Duodenal mucosa (tissue), 2 donors: ENCODE measurements at regions not wholly inside any gene's neighbourhood (a gene's known extent, or its start where the extent isn't known, plus 50 kb on each side); places are given as distances from the start of the nearest gene placed in this dataset.

Experiments used
- H3K27ac ChIP-seq: one replicate; pipeline ENCODE4 v1.7.0; 2013; ENCODE audit warnings: low read depth, low read length
- H3K27me3 ChIP-seq, 2 donors: one replicate each; pipeline ENCODE4 v1.7.0; 2013; ENCODE audit warnings: low read length in 2 of 2, control low read depth in 1 of 2; ENCODE audit not compliant: insufficient read depth in 2 of 2, control insufficient read depth in 1 of 2
- H3K36me3 ChIP-seq, 2 donors: one replicate each; pipeline ENCODE4 v1.7.0; 2013; ENCODE audit warnings: low read length in 2 of 2, control low read depth in 1 of 2; ENCODE audit not compliant: insufficient read depth in 2 of 2, control insufficient read depth in 1 of 2
- H3K4me1 ChIP-seq, 2 donors: one replicate each; pipeline ENCODE4 v1.7.0; 2013; ENCODE audit warnings: low read length in 2 of 2, control low read depth in 1 of 2; ENCODE audit not compliant: insufficient read depth in 2 of 2, control insufficient read depth in 1 of 2
- H3K4me3 ChIP-seq, 2 donors: one replicate each; pipeline ENCODE4 v1.7.0; 2013; ENCODE audit warnings: low read length in 2 of 2, low read depth in 1 of 2
- H3K9ac ChIP-seq, 2 donors: one replicate each; pipeline ENCODE4 v1.7.0; 2013; ENCODE audit warnings: low read length in 2 of 2, low read depth in 1 of 2
- H3K9me3 ChIP-seq, 2 donors: one replicate each; pipeline ENCODE4 v1.7.0; 2013; ENCODE audit warnings: low read length in 2 of 2, control low read depth in 1 of 2; ENCODE audit not compliant: control insufficient read depth in 1 of 2

DNA sequence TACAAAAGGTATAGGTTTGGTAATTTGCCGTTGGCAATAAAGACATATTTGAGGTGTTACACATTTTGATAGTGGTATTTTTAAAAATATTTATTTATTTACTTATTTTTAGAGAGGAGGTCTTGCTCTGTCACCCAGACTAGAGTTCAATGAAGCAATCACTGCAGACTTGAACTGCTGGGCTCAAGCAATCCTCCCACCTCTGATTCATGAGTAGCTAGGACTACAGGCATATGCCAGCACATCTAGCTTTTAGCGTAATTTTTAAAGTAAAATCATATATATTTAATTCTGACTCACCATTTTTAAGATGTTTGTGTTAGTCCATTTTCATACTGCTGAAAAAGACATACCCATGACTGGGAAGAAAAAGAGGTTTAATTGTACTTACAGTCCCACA is 1974.3 kb downstream of the EFNA5 start:
- H3K9me3 ChIP-seq, result peaks cover 2 to 5% of the 10 kb centered on the region in 2 donors
- H3K9ac ChIP-seq, result no peak overlapping the region
- no peaks in the 10 kb centered on the region for H3K36me3 ChIP-seq
- no peak overlapping the region for H3K4me3 ChIP-seq
- no peaks in the 10 kb centered on the region for H3K27me3 ChIP-seq
- no peak overlapping the region for H3K27ac ChIP-seq
- H3K4me1 ChIP-seq, result no peaks in the 10 kb centered on the region

DNA sequence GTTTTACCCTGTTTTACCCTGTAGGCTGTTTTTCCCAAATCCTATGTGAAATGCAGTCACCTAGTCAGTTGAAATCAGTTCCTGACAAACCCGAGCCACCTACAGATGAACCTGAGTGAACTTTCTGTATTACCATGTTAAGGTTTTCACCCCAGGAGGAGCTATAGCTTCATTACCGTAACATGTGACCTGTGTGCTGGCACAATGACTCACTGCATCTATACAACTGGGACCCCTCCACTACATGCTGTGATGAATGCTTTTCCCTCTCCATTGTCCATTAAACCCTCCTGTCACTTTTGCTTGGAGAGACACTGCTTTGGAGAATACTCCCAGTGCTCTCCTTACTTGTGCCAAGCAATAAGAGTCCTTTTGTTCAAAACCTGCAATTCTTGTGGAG is 1974.8 kb downstream of the EFNA5 start:
- H3K4me3 ChIP-seq, result no peak overlapping the region
- no peaks in the 10 kb centered on the region for H3K36me3 ChIP-seq
- no peak overlapping the region for H3K9ac ChIP-seq
- H3K27ac ChIP-seq, result no peak overlapping the region
- H3K27me3 ChIP-seq, result no peaks in the 10 kb centered on the region
- H3K4me1 ChIP-seq, result no peaks in the 10 kb centered on the region
- H3K9me3 ChIP-seq, result peaks cover 0 to 5% of the 10 kb centered on the region in 2 donors

DNA sequence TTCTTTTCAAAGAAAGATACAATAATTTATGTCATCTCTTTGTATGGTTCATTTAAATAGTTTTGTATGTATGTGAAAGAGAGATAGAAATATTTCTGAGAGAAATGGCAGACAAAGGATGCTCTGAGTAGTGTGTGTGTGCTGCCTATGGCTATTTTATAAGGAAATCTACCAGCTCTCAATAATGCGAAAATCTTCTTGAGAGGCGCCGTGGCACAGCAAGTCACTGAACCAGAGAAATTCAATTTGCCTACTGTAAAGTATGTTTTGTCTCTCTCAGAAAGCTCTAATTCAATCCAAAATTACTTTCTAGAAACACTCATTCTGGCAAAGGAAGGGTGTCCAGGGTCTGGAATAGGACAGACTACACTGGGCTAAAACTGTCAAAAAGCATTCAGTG is 1981.1 kb downstream of the EFNA5 start:
- peaks cover 0 to 2% of the 10 kb centered on the region in 2 donors for H3K9me3 ChIP-seq
- no peak overlapping the region for H3K4me3 ChIP-seq
- no peak overlapping the region for H3K27ac ChIP-seq
- no peaks in the 10 kb centered on the region for H3K27me3 ChIP-seq
- no peaks in the 10 kb centered on the region for H3K36me3 ChIP-seq
- no peaks in the 10 kb centered on the region for H3K4me1 ChIP-seq
- no peak overlapping the region for H3K9ac ChIP-seq

DNA sequence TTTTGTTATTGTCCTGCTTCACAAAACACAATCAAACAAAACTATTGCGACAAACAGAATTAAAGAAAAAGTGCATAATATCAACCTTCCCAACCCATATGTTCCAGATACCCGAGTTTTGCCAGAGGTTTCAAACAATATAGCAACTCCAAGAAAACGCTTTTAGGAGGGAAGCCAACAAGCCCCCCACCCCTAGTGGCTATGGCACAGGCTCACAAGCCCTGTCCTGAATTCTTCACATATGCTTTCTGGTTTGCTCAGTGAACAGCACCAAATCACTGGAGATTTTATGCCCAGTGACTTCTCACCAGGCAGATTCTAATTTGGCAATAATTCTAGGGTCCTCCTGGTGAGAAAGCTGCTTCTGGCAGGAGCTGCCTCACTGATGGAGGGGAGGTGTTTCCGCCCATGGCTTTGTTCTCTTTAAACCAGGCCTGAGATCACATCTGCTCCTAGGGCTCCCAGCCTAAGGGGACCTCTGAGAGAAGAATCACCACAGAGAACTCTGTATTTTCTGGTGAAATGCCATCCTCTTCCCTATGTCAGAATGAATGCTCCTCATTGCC is 1982.4 kb downstream of the EFNA5 start:
- Histone ChIP-seq H3K27ac (no peak overlapping the region), H3K4me1 (no peaks in the 10 kb centered on the region), H3K27me3 (no peaks in the 10 kb centered on the region), H3K36me3 (no peaks in the 10 kb centered on the region), H3K9me3 (peaks cover 0 to 2% of the 10 kb centered on the region in 2 donors), H3K4me3 (no peak overlapping the region), H3K9ac (no peak overlapping the region)

DNA sequence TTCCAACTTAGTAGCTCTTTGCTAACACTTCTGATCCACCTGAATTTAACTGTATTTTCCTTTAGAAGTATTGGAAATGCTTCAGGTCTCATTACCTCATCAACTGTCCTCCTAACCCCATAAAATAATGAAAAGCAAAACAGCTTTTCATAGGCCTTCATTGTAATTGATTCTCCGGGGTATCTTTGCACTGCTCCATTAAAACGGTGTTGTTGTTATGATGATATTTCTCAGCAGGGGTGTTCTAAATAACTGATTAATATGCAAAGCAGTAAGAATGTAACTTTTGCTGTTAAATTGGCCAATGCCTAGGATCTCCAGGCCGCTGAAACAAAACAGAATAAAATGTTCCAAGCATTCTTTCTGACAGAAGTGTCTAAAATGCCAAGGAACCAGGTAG is 1983.2 kb downstream of the EFNA5 start:
- no peak overlapping the region for H3K27ac ChIP-seq
- H3K4me3 ChIP-seq, result no peak overlapping the region

DNA sequence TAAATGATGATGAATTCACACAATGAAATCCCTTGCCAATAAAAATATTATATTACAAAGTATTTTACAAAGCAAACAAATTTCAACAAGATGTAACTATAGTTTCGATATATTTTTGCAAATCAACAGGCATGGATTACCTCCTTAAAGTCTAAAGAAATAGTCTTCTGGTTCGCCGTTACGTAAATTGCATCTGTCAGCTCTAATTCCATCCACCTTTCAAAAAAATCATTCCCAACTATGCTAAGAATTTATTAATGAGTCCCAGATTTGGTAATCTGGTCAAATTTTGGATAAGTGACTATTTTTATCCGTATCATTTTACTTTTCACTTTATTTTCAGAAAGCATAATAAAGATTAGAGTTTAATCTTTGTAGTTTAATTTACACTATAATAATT is 1984.9 kb downstream of the EFNA5 start:
- H3K36me3 ChIP-seq, result no peaks in the 10 kb centered on the region
- H3K4me1 ChIP-seq, result no peaks in the 10 kb centered on the region
- no peak overlapping the region for H3K9ac ChIP-seq
- no peak overlapping the region for H3K27ac ChIP-seq
- H3K4me3 ChIP-seq, result no peak overlapping the region
- H3K27me3 ChIP-seq, result no peaks in the 10 kb centered on the region
- no peaks in the 10 kb centered on the region for H3K9me3 ChIP-seq

More for the DNA sequence above, 1983.2 kb downstream of the EFNA5 start:
- Histone ChIP-seq H3K4me1 (no peaks in the 10 kb centered on the region), H3K27me3 (no peaks in the 10 kb centered on the region), H3K9me3 (no peaks in the 10 kb centered on the region), H3K9ac (no peak overlapping the region), H3K36me3 (no peaks in the 10 kb centered on the region)

DNA sequence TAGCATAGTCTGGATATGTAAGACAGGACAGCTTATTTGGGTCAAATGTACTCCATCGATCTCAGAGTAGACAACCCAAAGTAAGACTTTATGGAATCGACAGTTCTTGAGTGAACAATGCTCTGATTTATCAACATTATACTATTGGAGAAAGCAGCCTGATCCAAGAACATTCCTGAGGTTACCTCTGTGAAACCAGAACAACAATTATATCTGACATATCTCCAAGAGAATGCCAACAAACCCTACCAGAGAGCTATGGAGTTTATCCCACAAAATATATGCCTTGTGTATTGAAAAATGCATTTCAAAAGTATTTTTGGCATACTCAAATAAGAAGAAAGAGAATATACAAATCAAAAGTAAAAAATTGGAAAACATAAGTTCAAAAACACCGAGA is 1985.9 kb downstream of the EFNA5 start:
- Histone ChIP-seq H3K4me1 (no peaks in the 10 kb centered on the region), H3K27ac (no peak overlapping the region), H3K9me3 (no peaks in the 10 kb centered on the region), H3K9ac (no peak overlapping the region), H3K27me3 (no peaks in the 10 kb centered on the region), H3K36me3 (no peaks in the 10 kb centered on the region), H3K4me3 (no peak overlapping the region)

DNA sequence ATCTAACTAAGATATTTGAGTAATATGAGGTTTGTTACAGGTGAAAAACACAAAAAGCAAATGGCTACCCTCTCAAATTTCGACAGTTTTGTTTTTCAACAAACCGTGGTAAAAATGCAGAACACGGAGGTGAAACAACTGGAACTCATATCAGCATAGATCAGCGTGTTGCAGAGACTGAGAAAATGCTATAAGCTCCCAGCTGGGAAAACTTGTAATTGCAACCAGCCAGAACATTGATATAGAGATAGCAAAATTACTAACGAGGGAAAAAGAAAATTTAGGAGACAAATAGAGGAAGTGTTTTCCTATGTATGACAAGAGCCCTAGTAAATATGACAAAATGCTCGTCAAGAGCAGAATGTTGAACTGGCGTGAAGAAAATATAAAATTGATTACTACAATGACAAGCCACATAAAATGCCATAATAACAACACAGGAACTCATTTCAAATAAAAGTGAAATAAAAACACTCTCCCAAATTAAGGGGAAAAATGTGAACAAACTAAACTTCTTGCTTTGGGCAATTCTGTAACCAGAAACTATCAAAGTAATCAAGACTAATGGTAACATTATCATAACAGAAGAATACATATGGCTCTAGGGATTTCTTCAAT is 1989.8 kb downstream of the EFNA5 start:
- Histone ChIP-seq H3K9ac (no peak overlapping the region), H3K4me3 (no peak overlapping the region), H3K4me1 (no peaks in the 10 kb centered on the region), H3K9me3 (no peaks in the 10 kb centered on the region), H3K36me3 (no peaks in the 10 kb centered on the region), H3K27me3 (no peaks in the 10 kb centered on the region), H3K27ac (no peak overlapping the region)

DNA sequence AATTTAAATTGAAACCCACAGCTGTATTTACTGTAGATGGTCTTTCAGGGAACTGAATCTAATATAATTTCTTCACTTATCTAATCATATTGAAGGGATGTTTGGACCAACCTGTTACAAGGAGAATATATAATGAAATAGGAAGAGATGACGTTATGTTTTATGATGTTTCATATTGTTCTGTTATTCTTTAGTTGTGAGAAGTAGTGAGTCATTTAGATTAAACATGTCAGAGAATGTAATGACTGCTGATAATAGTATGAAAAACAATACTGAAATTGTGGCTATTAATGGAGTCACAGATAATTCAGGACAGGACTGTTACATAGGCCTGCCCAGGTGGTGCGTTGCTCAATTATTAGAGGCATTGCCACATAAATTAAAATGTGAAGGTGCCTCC is 1993.4 kb downstream of the EFNA5 start:
- Histone ChIP-seq H3K4me1 (no peaks in the 10 kb centered on the region), H3K36me3 (no peaks in the 10 kb centered on the region), H3K4me3 (no peak overlapping the region), H3K27ac (no peak overlapping the region), H3K9me3 (no peaks in the 10 kb centered on the region), H3K27me3 (no peaks in the 10 kb centered on the region), H3K9ac (no peak overlapping the region)

DNA sequence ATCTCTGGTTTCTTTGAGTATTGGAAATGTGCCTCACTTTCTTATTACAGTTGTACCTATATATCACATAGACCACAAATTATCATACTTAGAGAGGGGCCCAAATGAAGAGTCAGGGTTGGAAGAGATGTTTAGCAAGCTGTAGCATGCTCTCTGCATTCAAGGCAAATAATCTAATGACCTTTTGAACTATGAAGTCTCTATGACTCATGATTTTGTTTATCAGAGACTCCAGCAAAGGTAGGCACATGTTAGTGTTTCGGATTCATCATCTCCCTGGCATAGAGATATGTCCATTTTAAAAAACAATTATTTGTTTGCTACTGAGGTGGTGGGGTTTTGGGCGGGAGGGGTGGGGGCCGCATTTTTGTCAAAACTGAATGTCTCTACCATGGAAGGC is 2000.1 kb downstream of the EFNA5 start:
- Histone ChIP-seq H3K4me1 (no peaks in the 10 kb centered on the region), H3K36me3 (no peaks in the 10 kb centered on the region), H3K27me3 (no peaks in the 10 kb centered on the region), H3K4me3 (no peak overlapping the region), H3K9me3 (peaks cover 0 to 9% of the 10 kb centered on the region in 2 donors), H3K9ac (no peak overlapping the region), H3K27ac (no peak overlapping the region)
